IMR-90 (cell line): ENCODE measurements at regions not wholly inside any gene's neighbourhood (a gene's known extent, or its start where the extent isn't known, plus 50 kb on each side); places are given as distances from the start of the nearest gene placed in this dataset.

Experiments used
- ATAC-seq: fragments of 200-7000 bp; cut with Tn5 transposase; 2 replicates; pipeline ENCODE4 v1.9.1; 2020; ENCODE audit warnings: low read depth, mild to moderate bottlenecking, moderate library complexity
- BruUV-seq: library from RNA; stranded (reverse); fragments of 400-500 nt; replicated peaks from 2 replicates; lab custom pipeline; 2021; lab: Mats Ljungman, UMichigan
- CTCF ChIA-PET: fragments of 300-600 bp; formaldehyde crosslinking; extraction: SDS; loops from one replicate; lab custom pipeline; 2021; ENCODE audit warnings: antibody characterized with exemption; lab: Yijun Ruan, JAX
- POLR2A ChIA-PET: fragments of 300-600 bp; sonication (Branson Sonifier 250); formaldehyde crosslinking; loops from one replicate; lab custom pipeline; 2022; ENCODE audit warnings: antibody characterized with exemption; ENCODE audit not compliant: unreplicated experiment; lab: Charles Lee
- DNase-seq: peaks from one replicate; pipeline ENCODE4 v3.0.0; 2013
- H2AFZ ChIP-seq: replicated peaks from 2 replicates; pipeline ENCODE3; 2013; ENCODE audit warnings: low read length, mild to moderate bottlenecking; ENCODE audit not compliant: poor library complexity
- H2AK5ac ChIP-seq: 2 replicates; pipeline ENCODE4 v1.6.1; 2013; ENCODE audit warnings: low read depth, low read length, inconsistent platforms
- H2AK9ac ChIP-seq: replicated peaks from 2 replicates; pipeline ENCODE3; 2013; ENCODE audit warnings: mild to moderate bottlenecking, low read depth, low read length, moderate library complexity; ENCODE audit not compliant: poor library complexity
- H2BK120ac ChIP-seq: 2 replicates; pipeline ENCODE4 v1.6.1; 2013; ENCODE audit warnings: low read depth, low read length, inconsistent platforms
- H2BK15ac ChIP-seq: 3 replicates; pipeline ENCODE4 v1.6.1; 2013; ENCODE audit warnings: low read depth, low read length, inconsistent platforms
- H2BK20ac ChIP-seq: 2 replicates; pipeline ENCODE4 v1.6.1; 2013; ENCODE audit warnings: low read depth, mild to moderate bottlenecking, inconsistent platforms, low read length, moderate library complexity
- H2BK5ac ChIP-seq: 2 replicates; pipeline ENCODE4 v1.6.1; 2013; ENCODE audit warnings: mild to moderate bottlenecking, low read depth, low read length, inconsistent platforms; ENCODE audit not compliant: poor library complexity, severe bottlenecking
- H3K14ac ChIP-seq: replicated peaks from 2 replicates; pipeline ENCODE4 v1.6.1; 2013; ENCODE audit warnings: low read depth, low read length, inconsistent platforms
- H3K18ac ChIP-seq: 2 replicates; pipeline ENCODE4 v1.6.1; 2013; ENCODE audit warnings: low read depth, low read length, control low read depth
- H3K23ac ChIP-seq: 2 replicates; pipeline ENCODE4 v1.6.1; 2013; ENCODE audit warnings: low read depth, low read length, inconsistent platforms
- H3K27ac ChIP-seq: 2 replicates; pipeline ENCODE4 v1.5.1; 2013; ENCODE audit warnings: mild to moderate bottlenecking, control low read depth, low read length; ENCODE audit not compliant: insufficient read depth
- H3K27me3 ChIP-seq: 2 replicates; pipeline ENCODE4 v1.6.1; 2013; ENCODE audit warnings: low read length; ENCODE audit not compliant: control insufficient read depth, insufficient read depth
- H3K36me3 ChIP-seq: 2 replicates; pipeline ENCODE4 v1.6.1; 2013; ENCODE audit warnings: low read length, mixed read lengths; ENCODE audit not compliant: control insufficient read depth, insufficient read depth
- H3K4ac ChIP-seq: 2 replicates; pipeline ENCODE4 v1.6.1; 2013; ENCODE audit warnings: low read depth, low read length, inconsistent platforms
- H3K4me1 ChIP-seq: 2 replicates; pipeline ENCODE4 v1.6.1; 2013; ENCODE audit warnings: low read length, mixed read lengths; ENCODE audit not compliant: control insufficient read depth, insufficient read depth
- H3K4me2 ChIP-seq: 2 replicates; pipeline ENCODE4 v1.6.1; 2013; ENCODE audit warnings: low read depth, mild to moderate bottlenecking, control low read depth, low read length, moderate library complexity
- H3K4me3 ChIP-seq: 2 replicates; pipeline ENCODE4 v1.5.1; 2013; ENCODE audit warnings: low read depth, mild to moderate bottlenecking, control low read depth, low read length, moderate library complexity; ENCODE audit not compliant: insufficient read depth
- H3K56ac ChIP-seq: 2 replicates; pipeline ENCODE4 v1.6.1; 2013; ENCODE audit warnings: low read length, inconsistent platforms; ENCODE audit not compliant: insufficient read depth; ENCODE audit errors: extremely low read depth
- H3K79me1 ChIP-seq, 2 experiments: 2 replicates each; pipeline ENCODE4 v1.6.1; 2013; ENCODE audit warnings: low read length in 2 of 2, inconsistent platforms in 1 of 2, low read depth in 1 of 2
- H3K9ac ChIP-seq: 2 replicates; pipeline ENCODE4 v1.6.1; 2013; ENCODE audit warnings: low read depth, low read length, control low read depth
- H3K9me1 ChIP-seq: 2 replicates; pipeline ENCODE4 v1.6.1; 2013; ENCODE audit warnings: low read length, inconsistent platforms; ENCODE audit not compliant: insufficient read depth
- H3K9me3 ChIP-seq: 2 replicates; pipeline ENCODE4 v1.6.1; 2013; ENCODE audit warnings: low read length; ENCODE audit not compliant: control insufficient read depth, insufficient read depth
- H4K20me1 ChIP-seq: 2 replicates; pipeline ENCODE4 v1.6.1; 2013; ENCODE audit warnings: low read length, inconsistent platforms; ENCODE audit not compliant: insufficient read depth
- H4K5ac ChIP-seq: 2 replicates; pipeline ENCODE4 v1.6.1; 2013; ENCODE audit warnings: mild to moderate bottlenecking, low read depth, low read length, control low read depth
- H4K8ac ChIP-seq, 2 experiments: 2 replicates each; pipeline ENCODE4 v1.6.1; 2013; ENCODE audit warnings: low read depth in 2 of 2, low read length in 2 of 2, control low read depth in 1 of 2, inconsistent platforms in 1 of 2
- H4K91ac ChIP-seq: 2 replicates; pipeline ENCODE4 v1.6.1; 2013; ENCODE audit warnings: low read depth, low read length, inconsistent platforms; ENCODE audit not compliant: insufficient read depth
- BHLHE40 ChIP-seq: fragments of 150-350 bp; IDR thresholded peaks from 2 replicates; pipeline ENCODE4 v1.6.1; 2016; ENCODE audit warnings: mild to moderate bottlenecking, low read depth, low read length
- CEBPB ChIP-seq: IDR thresholded peaks from 2 replicates; pipeline ENCODE4 v1.6.1; 2012; ENCODE audit warnings: low read depth, low read length, improper control_type of control experiment
- FOS ChIP-seq: fragments of 150-350 bp; IDR thresholded peaks from 2 replicates; pipeline ENCODE4 v1.6.1; 2016; ENCODE audit warnings: low read depth, low read length
- MAFK ChIP-seq: IDR thresholded peaks from 2 replicates; pipeline ENCODE4 v1.6.1; 2012; ENCODE audit warnings: low read depth, low read length, improper control_type of control experiment
- MAZ ChIP-seq: IDR thresholded peaks from 2 replicates; pipeline ENCODE4 v1.6.1; 2012; ENCODE audit warnings: low read depth, mild to moderate bottlenecking, low read length, improper control_type of control experiment, moderate library complexity, borderline replicate concordance
- MXI1 ChIP-seq: IDR thresholded peaks from 2 replicates; pipeline ENCODE4 v1.6.1; 2012; ENCODE audit warnings: low read depth, mild to moderate bottlenecking, low read length, moderate library complexity, borderline replicate concordance
- NFE2L2 ChIP-seq: fragments of 150-350 bp; IDR thresholded peaks from 2 replicates; pipeline ENCODE4 v1.6.1; 2016; ENCODE audit warnings: low read depth, mild to moderate bottlenecking, low read length
- POLR2A ChIP-seq: IDR thresholded peaks from 2 replicates; pipeline ENCODE4 v1.6.1; 2012; ENCODE audit warnings: mild to moderate bottlenecking, low read depth, low read length
- RAD21 ChIP-seq: IDR thresholded peaks from 2 replicates; pipeline ENCODE4 v1.6.1; 2012; ENCODE audit warnings: low read length, improper control_type of control experiment
- RCOR1 ChIP-seq: IDR thresholded peaks from 2 replicates; pipeline ENCODE4 v1.6.1; 2012; ENCODE audit warnings: mild to moderate bottlenecking, low read length, improper control_type of control experiment; ENCODE audit not compliant: insufficient replicate concordance
- RFX5 ChIP-seq: IDR thresholded peaks from 2 replicates; pipeline ENCODE4 v1.8.0; 2012; ENCODE audit warnings: low read depth, mild to moderate bottlenecking, low read length, moderate library complexity
- SMC3 ChIP-seq: fragments of 150-350 bp; IDR thresholded peaks from 2 replicates; pipeline ENCODE4 v1.6.1; 2016; ENCODE audit warnings: low read depth, mild to moderate bottlenecking, antibody characterized with exemption, low read length, moderate library complexity
- WGBS, 2 experiments: methylation state at CpG; one replicate each; pipeline versions ENCODE4 v1.1.5 to v1.1.7; 2013; ENCODE audit warnings: missing lambda C conversion rate in 2 of 2; ENCODE audit not compliant: insufficient read length in 1 of 2; ENCODE audit errors: extremely low coverage in 2 of 2; 5-methylcytosine and 5-hydroxymethylcytosine counted together
- dilution Hi-C: fragments of 300-500 bp; cut with HindIII; formaldehyde crosslinking; loops from one replicate; pipeline ENCODE4 v1.14.3; 2018; ENCODE audit warnings: low sequenced_read_pairs; ENCODE audit not compliant: unreplicated experiment
- in situ Hi-C: fragments of 300-500 bp; cut with MboI; formaldehyde crosslinking; loops from 3 replicates; pipeline ENCODE4 v1.14.3; 2019; ENCODE audit warnings: low sequenced_read_pairs, inconsistent platforms, mixed read lengths
- intact Hi-C: fragments of 100-400 bp; cut with micrococcal nuclease; formaldehyde crosslinking; loops from 2 replicates; pipeline ENCODE4 v1.10.0; 2022
- TF ChIP-seq, protein P1 (sequence below): fragments of 150-350 bp; IDR thresholded peaks from 2 replicates; pipeline ENCODE4 v1.6.1; 2016; ENCODE audit warnings: low read depth, mild to moderate bottlenecking, low read length, moderate library complexity, borderline replicate concordance
- TF ChIP-seq, protein P2 (sequence below): fragments of 150-350 bp; IDR thresholded peaks from 2 replicates; pipeline ENCODE4 v1.6.1; 2017; ENCODE audit warnings: mild to moderate bottlenecking, antibody characterized with exemption, low read length, low read depth

DNA sequence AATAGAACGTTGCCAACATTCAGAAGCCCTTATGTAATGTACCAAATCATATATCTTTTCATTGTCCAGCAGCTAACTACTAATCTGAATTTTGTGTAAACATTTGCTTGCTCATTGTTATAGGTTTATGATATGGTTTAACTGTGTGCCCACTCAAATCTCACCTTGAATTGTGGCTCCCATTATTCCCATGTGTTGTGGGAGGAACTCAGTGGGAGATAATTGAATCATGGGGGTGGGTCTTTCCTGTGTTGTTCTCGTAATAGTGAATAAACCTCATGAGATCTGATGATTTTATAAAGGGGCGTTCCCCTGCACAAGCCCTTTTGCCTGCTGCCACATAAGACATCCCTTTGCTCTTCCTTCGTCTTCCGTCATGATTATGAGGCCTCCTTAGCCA, 91.9 kb upstream of the CLVS2 start:
- Histone ChIP-seq H3K27ac (no peak overlapping the region), H3K18ac (no peak overlapping the region), H4K20me1 (no peaks in the 10 kb centered on the region), H3K4me1 (no peaks in the 10 kb centered on the region), H3K9me3 (0 out of 2 replicates have a peak, but pooled peaks cover 2% of the 10 kb centered on the region), H3K27me3 (no peaks in the 10 kb centered on the region), H3K23ac (no peak overlapping the region), H4K8ac (no peak overlapping the region), H3K9me1 (no peaks in the 10 kb centered on the region), H3K9ac (no peak overlapping the region), H2BK15ac (no peak overlapping the region), H2BK20ac (no peak overlapping the region), H4K91ac (no peak overlapping the region), H2BK5ac (no peak overlapping the region), H3K56ac (no peak overlapping the region), H3K4me2 (no peak overlapping the region), H2AK5ac (no peak overlapping the region), H3K79me1 (no peaks in the 10 kb centered on the region), H3K4ac (no peak overlapping the region), H2AK9ac (no peak overlapping the region), H2BK120ac (no peak overlapping the region), H4K5ac (no peak overlapping the region), H3K4me3 (no peak overlapping the region), H2AFZ (no peak overlapping the region), H3K14ac (no peak overlapping the region), H3K36me3 (no peaks in the 10 kb centered on the region)
- ChIA-PET POLR2A (no interaction called here), CTCF (no interaction called here)
- DNase-seq (no peak), ATAC-seq (no peak)
- intact Hi-C loops = no loop called here
- no TSS peak for BruUV-seq
- TF ChIP-seq CEBPB (no peak), NFE2L2 (no peak), FOS (no peak), MAZ (no peak), MXI1 (no peak), RAD21 (no peak), MAFK (no peak), RCOR1 (no peak), BHLHE40 (no peak), SMC3 (no peak), POLR2A (no peak), RFX5 (no peak)
- TF ChIP-seq, protein P1, sequence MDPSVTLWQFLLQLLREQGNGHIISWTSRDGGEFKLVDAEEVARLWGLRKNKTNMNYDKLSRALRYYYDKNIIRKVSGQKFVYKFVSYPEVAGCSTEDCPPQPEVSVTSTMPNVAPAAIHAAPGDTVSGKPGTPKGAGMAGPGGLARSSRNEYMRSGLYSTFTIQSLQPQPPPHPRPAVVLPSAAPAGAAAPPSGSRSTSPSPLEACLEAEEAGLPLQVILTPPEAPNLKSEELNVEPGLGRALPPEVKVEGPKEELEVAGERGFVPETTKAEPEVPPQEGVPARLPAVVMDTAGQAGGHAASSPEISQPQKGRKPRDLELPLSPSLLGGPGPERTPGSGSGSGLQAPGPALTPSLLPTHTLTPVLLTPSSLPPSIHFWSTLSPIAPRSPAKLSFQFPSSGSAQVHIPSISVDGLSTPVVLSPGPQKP = no peak
- TF ChIP-seq, protein P2, sequence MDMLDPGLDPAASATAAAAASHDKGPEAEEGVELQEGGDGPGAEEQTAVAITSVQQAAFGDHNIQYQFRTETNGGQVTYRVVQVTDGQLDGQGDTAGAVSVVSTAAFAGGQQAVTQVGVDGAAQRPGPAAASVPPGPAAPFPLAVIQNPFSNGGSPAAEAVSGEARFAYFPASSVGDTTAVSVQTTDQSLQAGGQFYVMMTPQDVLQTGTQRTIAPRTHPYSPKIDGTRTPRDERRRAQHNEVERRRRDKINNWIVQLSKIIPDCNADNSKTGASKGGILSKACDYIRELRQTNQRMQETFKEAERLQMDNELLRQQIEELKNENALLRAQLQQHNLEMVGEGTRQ = no peak
- dilution Hi-C loops = no loop called here
- in situ Hi-C loops = no loop called here
- no CpG with 5 or more reads among the region's 5 CpGs for WGBS, 2 experiments
